ENCODE measurements at regions not wholly inside any gene's neighbourhood (a gene's known extent, or its start where the extent isn't known, plus 50 kb on each side); places are given as distances from the start of the nearest gene placed in this dataset.
"Not testable (repeated sequence)": the region's sequence is repeated elsewhere in the genome, so short reads cannot be mapped to it uniquely, and the experiment has no call there.

DNA sequence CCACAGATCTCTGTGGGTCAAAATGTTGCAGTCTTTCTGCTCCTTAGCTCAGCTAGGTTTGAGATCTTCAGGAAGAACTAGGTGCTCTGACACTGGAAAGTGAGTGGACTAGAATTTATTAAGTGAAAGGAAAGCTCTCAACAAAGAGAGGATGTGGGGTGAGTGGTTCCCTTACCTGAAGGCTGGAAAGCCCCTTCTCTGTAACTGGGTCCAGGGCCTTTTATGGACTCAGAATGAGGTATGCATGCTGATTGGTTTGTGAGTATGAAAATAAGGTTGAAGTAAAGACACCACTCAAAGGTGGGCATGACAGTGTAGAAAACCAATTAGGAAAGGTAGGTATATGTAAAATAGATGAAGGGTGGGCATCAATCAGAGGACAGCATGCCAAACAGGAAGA is 485.5 kb downstream of the CD109 start:
- H3K4me1 ChIP-seq = no peaks in the 10 kb centered on the region

GRCh38 chr6:74177506-74177905 is 481.5 kb downstream of the CD109 start:
- H3K9me3 ChIP-seq = no peaks in the 10 kb centered on the region
- no peaks in the 10 kb centered on the region for H3K4me1 ChIP-seq
- H3K4me3 ChIP-seq = no peak overlapping the region
- no peaks in the 10 kb centered on the region for H3K36me3 ChIP-seq
- no peak for TF ChIP-seq Cebpa-rat (IDR thresholded peaks at IDR 0.05)
- no peaks in the 10 kb centered on the region for H4K20me1 ChIP-seq
- no peak overlapping the region for H3K27ac ChIP-seq
- H3K27me3 ChIP-seq = no peaks in the 10 kb centered on the region
- H3K9ac ChIP-seq = no peak overlapping the region
- H3K4me2 ChIP-seq = no peak overlapping the region

More for the DNA sequence above, 485.5 kb downstream of the CD109 start:
- Histone ChIP-seq H3K9ac (no peak overlapping the region), H3K4me2 (no peak overlapping the region), H3K36me3 (no peaks in the 10 kb centered on the region), H3K9me3 (no peaks in the 10 kb centered on the region), H3K27ac (no peak overlapping the region), H3K27me3 (no peaks in the 10 kb centered on the region), H4K20me1 (no peaks in the 10 kb centered on the region), H3K4me3 (no peak overlapping the region)
- TF ChIP-seq Cebpa-rat (IDR thresholded peaks at IDR 0.05) = no peak

- H3K27ac ChIP-seq, H3K9me3 ChIP-seq, H3K36me3 ChIP-seq, H3K4me1 ChIP-seq, H3K4me3 ChIP-seq, H4K20me1 ChIP-seq, H3K4me2 ChIP-seq, H3K9ac ChIP-seq, H3K27me3 ChIP-seq: not testable (repeated sequence)
Observed at GRCh38 chr6:74170550-74170949, 474.5 kb downstream of the CD109 start.

- no peaks in the 10 kb centered on the region for H3K4me1 ChIP-seq
- H3K9me3 ChIP-seq = no peaks in the 10 kb centered on the region
- H3K27me3 ChIP-seq = no peaks in the 10 kb centered on the region
- no peaks in the 10 kb centered on the region for H3K36me3 ChIP-seq
- H3K4me3 ChIP-seq = no peak overlapping the region
- H3K27ac ChIP-seq = no peak overlapping the region
- no peaks in the 10 kb centered on the region for H4K20me1 ChIP-seq
- no peak for TF ChIP-seq Cebpa-rat (IDR thresholded peaks at IDR 0.05)
- no peak overlapping the region for H3K9ac ChIP-seq
- H3K4me2 ChIP-seq = no peak overlapping the region
Observed at GRCh38 chr6:74170118-74170517, 474.1 kb downstream of the CD109 start.

DNA sequence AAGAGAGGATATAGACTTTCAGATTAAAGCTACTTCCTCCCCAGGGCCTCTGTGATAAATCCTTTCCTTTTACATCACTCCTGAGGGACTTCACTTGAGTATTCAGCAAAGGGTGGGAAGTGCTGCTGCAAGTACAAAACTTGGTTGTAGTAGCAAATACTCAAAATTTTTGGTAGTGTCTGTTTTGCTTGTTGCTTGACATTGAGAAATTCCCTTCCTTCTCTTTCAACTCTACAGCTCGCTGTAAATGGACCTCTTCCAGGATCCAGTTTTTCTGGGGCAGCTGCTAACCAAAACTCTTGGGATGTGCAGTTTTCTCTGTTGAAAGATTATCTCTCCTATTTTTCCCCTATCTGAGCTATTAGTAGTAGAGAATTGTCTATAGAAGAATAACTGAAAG is 472.0 kb downstream of the CD109 start:
- no peaks in the 10 kb centered on the region for H3K27me3 ChIP-seq
- H3K4me3 ChIP-seq = no peak overlapping the region
- H3K9me3 ChIP-seq = no peaks in the 10 kb centered on the region
- no peaks in the 10 kb centered on the region for H3K4me1 ChIP-seq
- H3K27ac ChIP-seq = no peak overlapping the region
- no peak overlapping the region for H3K9ac ChIP-seq
- no peak for TF ChIP-seq Cebpa-rat (IDR thresholded peaks at IDR 0.05)
- H4K20me1 ChIP-seq = no peaks in the 10 kb centered on the region
- 0 out of 2 replicates have a peak overlapping the region, but pooled peaks have one; percentile 15 for H3K4me2 ChIP-seq
- no peaks in the 10 kb centered on the region for H3K36me3 ChIP-seq

GRCh38 chr6:74167511-74167910 is 471.5 kb downstream of the CD109 start:
- H3K9me3 ChIP-seq = no peaks in the 10 kb centered on the region

DNA sequence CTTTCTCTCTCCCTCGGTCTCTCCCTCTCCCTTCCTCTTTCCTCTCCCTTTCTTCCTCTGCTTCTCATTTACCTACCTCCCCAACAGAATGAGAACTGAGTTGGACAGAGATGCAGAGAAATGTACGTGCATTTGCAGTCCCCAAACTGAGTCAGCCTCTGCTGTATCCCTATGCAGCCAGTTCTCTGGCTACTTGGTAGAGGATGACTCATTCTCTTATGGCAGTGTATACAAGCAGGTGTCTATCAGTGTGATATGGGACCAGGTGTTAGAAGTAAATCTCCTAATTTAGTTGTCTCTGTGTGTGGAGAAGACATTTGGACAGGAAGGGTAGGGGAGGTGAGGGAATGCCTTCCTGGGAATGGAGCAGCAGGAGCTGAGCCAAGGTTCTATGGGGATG is 470.8 kb downstream of the CD109 start:
- no peak for TF ChIP-seq Cebpa-rat (IDR thresholded peaks at IDR 0.05)
- Histone ChIP-seq H3K9ac (no peak overlapping the region), H3K4me3 (no peak overlapping the region), H3K4me1 (no peaks in the 10 kb centered on the region), H3K4me2 (no peak overlapping the region), H3K27ac (no peak overlapping the region), H3K36me3 (no peaks in the 10 kb centered on the region), H3K9me3 (no peaks in the 10 kb centered on the region), H4K20me1 (no peaks in the 10 kb centered on the region), H3K27me3 (no peaks in the 10 kb centered on the region)

More at GRCh38 chr6:74167511-74167910, 471.5 kb downstream of the CD109 start:
- Histone ChIP-seq H3K27me3 (no peaks in the 10 kb centered on the region), H4K20me1 (no peaks in the 10 kb centered on the region), H3K4me3 (no peak overlapping the region), H3K4me1 (no peaks in the 10 kb centered on the region), H3K4me2 (0 out of 2 replicates have a peak overlapping the region, but pooled peaks have one; percentile 15), H3K27ac (no peak overlapping the region), H3K36me3 (no peaks in the 10 kb centered on the region), H3K9ac (no peak overlapping the region)
- no peak for TF ChIP-seq Cebpa-rat (IDR thresholded peaks at IDR 0.05)

DNA sequence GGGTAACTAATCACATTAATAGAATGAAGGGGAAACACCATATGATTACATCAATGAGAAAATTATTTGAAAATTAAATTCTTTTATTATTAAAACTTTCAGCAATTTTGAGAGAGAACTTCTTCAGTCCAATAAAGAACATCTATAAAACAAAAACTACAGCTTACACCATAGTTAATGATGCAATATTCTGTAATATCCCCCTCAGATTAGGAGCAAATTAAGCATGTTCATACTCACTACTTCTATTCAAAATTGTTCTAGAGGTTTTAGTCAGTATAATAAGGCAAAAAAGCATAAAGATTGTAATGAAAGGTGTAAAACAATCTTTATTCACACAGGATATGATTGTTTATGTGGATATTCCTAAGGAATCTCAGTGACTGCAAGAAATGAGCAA is 465.4 kb downstream of the CD109 start:
- Histone ChIP-seq H3K36me3 (no peaks in the 10 kb centered on the region), H3K27ac (no peak overlapping the region), H3K4me1 (no peaks in the 10 kb centered on the region), H3K4me2 (no peak overlapping the region), H3K27me3 (no peaks in the 10 kb centered on the region), H3K9me3 (no peaks in the 10 kb centered on the region), H3K4me3 (no peak overlapping the region), H3K9ac (no peak overlapping the region), H4K20me1 (no peaks in the 10 kb centered on the region)
- no peak for TF ChIP-seq Cebpa-rat (IDR thresholded peaks at IDR 0.05)

- Histone ChIP-seq H3K9me3 (no peaks in the 10 kb centered on the region), H3K4me1 (no peaks in the 10 kb centered on the region), H4K20me1 (no peaks in the 10 kb centered on the region), H3K36me3 (no peaks in the 10 kb centered on the region), H3K9ac (no peak overlapping the region), H3K27me3 (no peaks in the 10 kb centered on the region), H3K4me2 (no peak overlapping the region), H3K27ac (no peak overlapping the region), H3K4me3 (no peak overlapping the region)
- no peak for TF ChIP-seq Cebpa-rat (IDR thresholded peaks at IDR 0.05)
Observed at GRCh38 chr6:74152096-74152675, 456.2 kb downstream of the CD109 start.

- Histone ChIP-seq H3K36me3 (no peaks in the 10 kb centered on the region), H3K27ac (no peak overlapping the region), H4K20me1 (no peaks in the 10 kb centered on the region), H3K4me3 (no peak overlapping the region), H3K9ac (no peak overlapping the region), H3K27me3 (no peaks in the 10 kb centered on the region), H3K4me1 (no peaks in the 10 kb centered on the region), H3K4me2 (no peak overlapping the region), H3K9me3 (no peaks in the 10 kb centered on the region)
- no peak for TF ChIP-seq Cebpa-rat (IDR thresholded peaks at IDR 0.05)
Observed at GRCh38 chr6:74145931-74146330, 449.9 kb downstream of the CD109 start.

DNA sequence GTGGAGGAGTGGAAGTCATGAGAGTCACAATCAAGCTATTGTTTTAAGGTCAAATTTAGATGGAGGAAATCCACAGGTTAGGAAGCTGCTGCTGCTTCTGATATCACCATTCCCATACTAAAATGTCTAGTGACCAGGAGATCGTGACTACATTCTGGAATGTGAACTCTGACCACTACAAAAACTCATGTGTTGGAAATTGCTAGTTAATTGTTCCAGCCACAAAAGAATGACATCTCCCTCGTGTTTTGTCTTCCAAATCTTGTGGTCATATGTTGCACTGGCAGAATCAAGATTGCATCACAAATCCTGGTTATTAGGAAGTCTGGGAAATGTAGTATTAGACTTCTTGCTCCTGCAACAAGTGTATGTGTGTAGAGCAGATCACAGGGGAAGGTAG is 441.9 kb downstream of the CD109 start:
- H3K4me3 ChIP-seq = no peak overlapping the region
- H4K20me1 ChIP-seq = no peaks in the 10 kb centered on the region
- no peak overlapping the region for H3K27ac ChIP-seq
- no peaks in the 10 kb centered on the region for H3K9me3 ChIP-seq
- no peaks in the 10 kb centered on the region for H3K4me1 ChIP-seq
- TF ChIP-seq Cebpa-rat (IDR thresholded peaks at IDR 0.05) = no peak
- H3K27me3 ChIP-seq = no peaks in the 10 kb centered on the region
- no peaks in the 10 kb centered on the region for H3K36me3 ChIP-seq
- no peak overlapping the region for H3K4me2 ChIP-seq
- H3K9ac ChIP-seq = no peak overlapping the region

Data from BLaER1 (cell line).